Type B pancreatic cell (in vitro differentiated cells): ENCODE measurements at regions not wholly inside any gene's neighbourhood (a gene's known extent, or its start where the extent isn't known, plus 50 kb on each side); places are given as distances from the start of the nearest gene placed in this dataset.

ENCODE experiments used
- DNase-seq: peaks from one replicate; pipeline ENCODE4 v3.0.0; 2021; ENCODE audit warnings: mixed read lengths; ENCODE audit not compliant: unreplicated experiment; ENCODE audit errors: extremely low spot score
- H3K27ac Mint-ChIP-seq: 2 replicates; pipeline ENCODE4 v1.8.0; 2021; ENCODE audit warnings: mild to moderate bottlenecking, mixed read lengths
- H3K27me3 Mint-ChIP-seq: 2 replicates; pipeline ENCODE4 v1.8.0; 2021; ENCODE audit warnings: mixed read lengths
- H3K36me3 Mint-ChIP-seq: 2 replicates; pipeline ENCODE4 v1.8.0; 2021; ENCODE audit warnings: mixed read lengths
- H3K4me1 Mint-ChIP-seq: one replicate; pipeline ENCODE4 v1.8.0; 2021; ENCODE audit warnings: mixed read lengths; ENCODE audit not compliant: unreplicated experiment
- H3K4me3 Mint-ChIP-seq: 2 replicates; pipeline ENCODE4 v1.8.0; 2021; ENCODE audit warnings: mild to moderate bottlenecking, mixed read lengths
- H3K9me3 Mint-ChIP-seq: 2 replicates; pipeline ENCODE4 v1.8.0; 2021; ENCODE audit warnings: mixed read lengths
- TF ChIP-seq, protein P1 (sequence below): fragments of 200-600 bp; sonication (generic); conservative IDR thresholded peaks from 2 replicates; pipeline ENCODE4 v1.5.0; 2021; ENCODE audit warnings: antibody characterized with exemption, mild to moderate bottlenecking

DNA sequence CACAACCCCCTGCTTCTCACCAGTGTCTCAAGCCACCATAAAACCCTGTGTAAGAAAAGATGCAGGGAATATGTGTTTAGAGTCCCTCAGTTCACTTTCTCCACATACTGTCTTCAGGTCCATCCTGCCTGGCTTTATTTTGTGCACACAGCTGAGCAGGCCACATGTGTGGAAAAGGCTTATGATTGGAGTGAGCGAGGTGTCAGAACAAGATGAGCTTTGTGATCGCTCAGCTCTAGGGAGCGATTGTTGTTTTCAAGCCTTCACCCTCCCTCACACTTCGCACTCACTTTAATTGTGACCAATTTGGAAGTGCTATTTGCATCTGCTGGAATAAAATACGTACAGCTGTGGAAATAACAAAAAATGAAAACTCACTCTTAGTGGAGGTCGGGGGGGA lies 931.1 kb upstream of the TENM4 start:
- Mint-ChIP-seq H3K36me3 (no peaks in the 10 kb centered on the region), H3K4me1 (no peaks in the 10 kb centered on the region), H3K27me3 (no peaks in the 10 kb centered on the region), H3K4me3 (no peak overlapping the region), H3K27ac (no peak overlapping the region), H3K9me3 (no peaks in the 10 kb centered on the region)
- TF ChIP-seq, protein P1, sequence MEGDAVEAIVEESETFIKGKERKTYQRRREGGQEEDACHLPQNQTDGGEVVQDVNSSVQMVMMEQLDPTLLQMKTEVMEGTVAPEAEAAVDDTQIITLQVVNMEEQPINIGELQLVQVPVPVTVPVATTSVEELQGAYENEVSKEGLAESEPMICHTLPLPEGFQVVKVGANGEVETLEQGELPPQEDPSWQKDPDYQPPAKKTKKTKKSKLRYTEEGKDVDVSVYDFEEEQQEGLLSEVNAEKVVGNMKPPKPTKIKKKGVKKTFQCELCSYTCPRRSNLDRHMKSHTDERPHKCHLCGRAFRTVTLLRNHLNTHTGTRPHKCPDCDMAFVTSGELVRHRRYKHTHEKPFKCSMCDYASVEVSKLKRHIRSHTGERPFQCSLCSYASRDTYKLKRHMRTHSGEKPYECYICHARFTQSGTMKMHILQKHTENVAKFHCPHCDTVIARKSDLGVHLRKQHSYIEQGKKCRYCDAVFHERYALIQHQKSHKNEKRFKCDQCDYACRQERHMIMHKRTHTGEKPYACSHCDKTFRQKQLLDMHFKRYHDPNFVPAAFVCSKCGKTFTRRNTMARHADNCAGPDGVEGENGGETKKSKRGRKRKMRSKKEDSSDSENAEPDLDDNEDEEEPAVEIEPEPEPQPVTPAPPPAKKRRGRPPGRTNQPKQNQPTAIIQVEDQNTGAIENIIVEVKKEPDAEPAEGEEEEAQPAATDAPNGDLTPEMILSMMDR = no peak
- DNase-seq = no peak

DNA sequence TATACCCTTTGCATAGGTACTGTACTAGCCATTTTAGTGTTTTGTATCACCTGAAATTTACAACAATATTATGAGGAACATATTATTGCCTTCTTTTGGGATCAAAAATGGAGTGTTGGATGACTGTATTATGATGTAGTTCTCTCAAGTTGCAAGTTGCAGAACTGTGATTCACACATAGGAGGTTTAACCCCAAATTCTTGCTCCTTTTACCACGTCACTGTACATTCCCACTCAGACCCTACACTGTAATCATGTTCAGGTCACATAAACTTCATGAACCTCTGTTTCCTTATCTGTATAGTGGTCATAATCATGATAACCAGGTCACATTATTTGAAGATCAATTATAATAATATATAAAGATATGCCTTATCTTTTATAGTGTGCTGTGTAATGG lies 925.1 kb upstream of the TENM4 start:
- TF ChIP-seq, protein P1 = no peak

DNA sequence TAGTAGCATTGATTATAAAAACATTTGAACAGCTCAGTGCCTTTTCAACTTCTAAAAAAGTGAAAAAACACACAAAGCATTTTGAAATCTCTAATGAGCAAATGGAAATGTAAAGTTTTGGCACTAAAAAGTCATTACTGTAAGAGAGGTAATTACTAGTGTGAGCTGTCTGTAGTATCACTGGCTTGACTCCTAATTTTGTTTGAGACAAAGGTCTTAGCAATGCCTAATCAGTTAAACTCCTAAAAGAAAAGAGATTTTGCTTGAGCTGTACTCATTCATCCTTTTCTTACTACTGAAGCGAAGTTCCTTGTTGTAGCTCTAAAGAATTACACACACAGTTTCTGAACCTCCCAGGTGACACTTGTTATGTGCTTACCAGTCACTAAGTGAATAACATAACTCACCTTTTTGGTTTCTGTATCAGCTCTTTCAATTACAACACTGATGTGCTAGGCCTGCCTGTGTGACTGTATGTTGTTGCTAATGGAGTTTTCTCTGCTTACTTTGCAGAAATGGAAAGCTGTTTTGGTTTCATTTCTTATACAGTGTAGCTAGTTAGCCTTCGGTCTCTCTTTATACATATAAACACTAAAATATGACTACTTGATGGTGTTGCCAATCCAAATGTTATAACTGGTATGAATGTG lies 924.4 kb upstream of the TENM4 start:
- Mint-ChIP-seq H3K4me3 (no peak overlapping the region), H3K27ac (no peak overlapping the region), H3K36me3 (no peaks in the 10 kb centered on the region), H3K9me3 (no peaks in the 10 kb centered on the region), H3K27me3 (no peaks in the 10 kb centered on the region), H3K4me1 (no peaks in the 10 kb centered on the region)
- TF ChIP-seq, protein P1 = no peak
- DNase-seq = no peak

More for the DNA sequence above, 925.1 kb upstream of the TENM4 start:
- Mint-ChIP-seq H3K27ac (no peak overlapping the region), H3K4me1 (no peaks in the 10 kb centered on the region), H3K36me3 (no peaks in the 10 kb centered on the region), H3K9me3 (no peaks in the 10 kb centered on the region), H3K4me3 (no peak overlapping the region), H3K27me3 (no peaks in the 10 kb centered on the region)
- no peak for DNase-seq

DNA sequence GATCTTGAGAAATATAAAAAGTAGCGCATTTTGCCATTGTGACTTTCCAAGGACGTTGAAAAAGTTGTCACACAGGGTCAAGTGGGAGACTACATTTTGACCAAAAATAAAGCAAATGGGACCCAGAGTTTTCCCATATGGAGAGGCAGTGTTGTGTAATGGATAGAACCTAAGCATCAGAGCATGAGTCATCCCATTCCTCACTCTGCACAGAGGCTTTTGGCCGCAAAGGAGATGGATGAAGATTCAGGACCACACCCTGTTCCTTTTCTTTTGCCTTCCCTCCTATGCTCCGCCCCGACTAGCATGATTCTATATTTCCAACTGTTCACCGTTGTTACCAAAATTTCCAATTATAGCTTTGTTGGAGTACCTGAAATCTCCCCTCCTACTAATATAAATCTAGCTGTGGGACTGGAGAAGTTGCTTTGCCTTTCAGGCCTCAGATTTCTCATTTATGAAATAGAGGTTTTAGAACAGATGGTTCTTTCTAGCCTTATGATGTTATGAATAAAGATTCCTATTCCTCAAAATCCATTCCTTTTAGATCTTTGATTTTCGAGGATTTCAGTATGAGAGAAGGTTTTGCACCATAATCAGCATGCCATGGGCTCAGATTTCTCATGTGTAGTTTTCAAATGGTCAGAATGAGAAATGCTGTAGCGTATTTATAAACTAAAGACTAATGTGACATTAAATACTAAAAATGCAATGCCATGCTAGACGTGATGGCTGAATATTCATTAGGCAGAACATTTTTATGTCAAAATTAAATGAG lies 921.9 kb upstream of the TENM4 start:
- Mint-ChIP-seq H3K4me1 (no peaks in the 10 kb centered on the region), H3K4me3 (no peak overlapping the region), H3K9me3 (no peaks in the 10 kb centered on the region), H3K27ac (no peak overlapping the region), H3K36me3 (no peaks in the 10 kb centered on the region), H3K27me3 (no peaks in the 10 kb centered on the region)
- DNase-seq = no peak
- TF ChIP-seq, protein P1 = no peak

DNA sequence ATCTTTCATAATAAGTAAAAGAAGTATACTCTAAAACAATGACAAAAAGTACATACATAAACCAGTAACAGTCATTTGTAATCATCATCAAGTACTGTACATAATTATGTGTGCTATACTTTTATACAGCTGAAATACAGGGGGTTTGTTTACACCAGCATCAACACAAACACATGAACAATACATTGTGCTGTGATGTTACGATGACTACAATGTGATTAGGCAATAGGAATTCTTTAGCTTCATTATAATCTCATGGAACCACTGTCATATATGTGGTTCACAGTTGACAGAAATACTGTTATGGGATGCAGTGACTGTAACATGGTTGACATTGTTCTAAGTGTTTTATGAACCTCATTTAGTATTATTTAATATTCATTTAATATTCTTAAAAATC lies 914.4 kb upstream of the TENM4 start:
- Mint-ChIP-seq H3K4me3 (no peak overlapping the region), H3K9me3 (no peaks in the 10 kb centered on the region), H3K27me3 (no peaks in the 10 kb centered on the region), H3K27ac (no peak overlapping the region), H3K4me1 (no peaks in the 10 kb centered on the region), H3K36me3 (no peaks in the 10 kb centered on the region)
- TF ChIP-seq, protein P1 = no peak
- no peak for DNase-seq
